ENCODE measurements at regions not wholly inside any gene's neighbourhood (a gene's known extent, or its start where the extent isn't known, plus 50 kb on each side); places are given as distances from the start of the nearest gene placed in this dataset.
"Not testable (repeated sequence)": the region's sequence is repeated elsewhere in the genome, so short reads cannot be mapped to it uniquely, and the experiment has no call there.

DNA sequence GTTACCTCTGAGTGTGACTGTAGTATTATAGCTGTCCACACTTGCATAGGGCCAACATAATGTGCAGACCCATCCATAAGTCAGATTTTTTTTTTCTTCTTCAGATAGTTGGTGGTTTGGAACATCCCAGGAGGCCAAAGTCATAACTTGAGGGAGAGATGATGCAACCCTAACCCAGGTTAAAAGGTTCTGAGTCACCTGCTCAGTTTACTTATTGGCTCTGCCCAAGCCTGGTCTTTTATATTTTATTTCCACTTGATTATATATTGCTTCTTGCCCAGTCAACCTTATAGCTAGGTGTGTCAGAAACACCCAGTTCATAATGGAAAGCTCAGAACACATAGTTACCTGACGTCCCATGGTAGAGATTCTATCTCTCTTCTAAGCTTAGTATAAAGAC, 113.1 kb upstream of the PCSK1 start:
- no peak for TF ChIP-seq POLR2AphosphoS5 (IDR thresholded peaks at IDR 0.05)
- TF ChIP-seq, protein P1, sequence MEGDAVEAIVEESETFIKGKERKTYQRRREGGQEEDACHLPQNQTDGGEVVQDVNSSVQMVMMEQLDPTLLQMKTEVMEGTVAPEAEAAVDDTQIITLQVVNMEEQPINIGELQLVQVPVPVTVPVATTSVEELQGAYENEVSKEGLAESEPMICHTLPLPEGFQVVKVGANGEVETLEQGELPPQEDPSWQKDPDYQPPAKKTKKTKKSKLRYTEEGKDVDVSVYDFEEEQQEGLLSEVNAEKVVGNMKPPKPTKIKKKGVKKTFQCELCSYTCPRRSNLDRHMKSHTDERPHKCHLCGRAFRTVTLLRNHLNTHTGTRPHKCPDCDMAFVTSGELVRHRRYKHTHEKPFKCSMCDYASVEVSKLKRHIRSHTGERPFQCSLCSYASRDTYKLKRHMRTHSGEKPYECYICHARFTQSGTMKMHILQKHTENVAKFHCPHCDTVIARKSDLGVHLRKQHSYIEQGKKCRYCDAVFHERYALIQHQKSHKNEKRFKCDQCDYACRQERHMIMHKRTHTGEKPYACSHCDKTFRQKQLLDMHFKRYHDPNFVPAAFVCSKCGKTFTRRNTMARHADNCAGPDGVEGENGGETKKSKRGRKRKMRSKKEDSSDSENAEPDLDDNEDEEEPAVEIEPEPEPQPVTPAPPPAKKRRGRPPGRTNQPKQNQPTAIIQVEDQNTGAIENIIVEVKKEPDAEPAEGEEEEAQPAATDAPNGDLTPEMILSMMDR (IDR thresholded peaks at IDR 0.05) = no peak
- no peak for TF ChIP-seq EP300 (IDR thresholded peaks at IDR 0.05)
- TF ChIP-seq POLR2A (IDR thresholded peaks at IDR 0.05) = no peak
- no peaks in the 10 kb centered on the region for H3K27me3 ChIP-seq
- no peak for DNase-seq
- no peaks in the 10 kb centered on the region for H3K36me3 ChIP-seq
- H3K9me3 ChIP-seq = no peaks in the 10 kb centered on the region
- H3K4me1 ChIP-seq = no peaks in the 10 kb centered on the region
- intact Hi-C loops (cut with DNase I) = no loop called here
- no peak overlapping the region for H3K27ac ChIP-seq
- WGBS, 2 donors = 58 to 60% methylated on average over 1 of the region's 1 CpG
- no peak overlapping the region for H3K4me3 ChIP-seq

DNA sequence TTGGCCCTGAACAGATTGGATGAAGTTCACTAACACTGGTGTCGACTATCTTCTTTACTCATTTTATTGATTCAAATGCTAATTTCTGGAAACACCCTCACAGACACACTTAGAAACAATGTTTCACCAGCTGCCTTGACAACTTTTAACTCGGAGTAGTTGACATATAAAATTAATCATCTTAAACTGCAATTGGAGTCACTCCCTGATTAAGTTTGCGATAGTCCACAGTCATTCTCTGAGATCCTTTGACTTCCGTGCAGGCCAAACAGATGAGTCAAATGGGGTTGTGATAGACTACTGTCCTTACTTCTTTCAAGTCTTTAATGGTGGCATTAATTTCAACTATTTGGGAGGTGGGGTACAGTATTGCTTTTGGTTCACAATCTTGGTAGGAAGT, 114.4 kb upstream of the PCSK1 start:
- Histone ChIP-seq H3K4me1 (no peaks in the 10 kb centered on the region), H3K4me3 (no peak overlapping the region), H3K27me3 (no peaks in the 10 kb centered on the region), H3K36me3 (no peaks in the 10 kb centered on the region), H3K9me3 (no peaks in the 10 kb centered on the region), H3K27ac (no peak overlapping the region)
- WGBS, 2 donors = 82 to 88% methylated on average over 4 of the region's 4 CpGs
- DNase-seq = no peak
- TF ChIP-seq EP300 (IDR thresholded peaks at IDR 0.05) = no peak
- TF ChIP-seq POLR2AphosphoS5 (IDR thresholded peaks at IDR 0.05) = no peak
- no peak for TF ChIP-seq POLR2A (IDR thresholded peaks at IDR 0.05)
- TF ChIP-seq, protein P1 (IDR thresholded peaks at IDR 0.05) = no peak
- intact Hi-C loops (cut with DNase I) = no loop called here

DNA sequence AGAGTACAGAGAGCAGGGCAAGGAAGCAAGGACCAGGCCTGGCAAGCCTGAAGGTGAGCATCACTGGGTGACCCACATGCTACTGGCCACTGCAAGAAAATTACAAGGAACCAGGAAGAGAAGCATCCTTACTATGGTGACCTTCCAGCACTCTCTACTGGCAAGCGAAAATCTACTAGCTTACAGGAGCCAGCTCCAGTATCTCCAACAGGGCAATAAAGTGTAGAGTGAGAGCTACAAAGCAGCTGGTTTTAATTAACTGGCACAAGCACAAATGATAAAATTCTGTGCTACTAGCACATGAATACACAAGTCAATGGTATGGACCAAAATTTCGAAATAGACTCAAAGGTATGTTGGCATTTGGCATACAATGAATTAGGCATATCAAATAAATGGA, 113.3 kb upstream of the CAST start:
- Histone ChIP-seq H3K9me3 (no peaks in the 10 kb centered on the region), H3K4me1 (no peaks in the 10 kb centered on the region), H3K27me3 (no peaks in the 10 kb centered on the region), H3K36me3 (no peaks in the 10 kb centered on the region), H3K4me3 (no peak overlapping the region), H3K27ac (no peak overlapping the region)
- TF ChIP-seq, protein P1 (IDR thresholded peaks at IDR 0.05) = no peak
- no peak for TF ChIP-seq POLR2A (IDR thresholded peaks at IDR 0.05)
- no peak for TF ChIP-seq EP300 (IDR thresholded peaks at IDR 0.05)
- no peak for TF ChIP-seq POLR2AphosphoS5 (IDR thresholded peaks at IDR 0.05)
- no peak for DNase-seq
- 45 to 56% methylated on average over 2 of the region's 2 CpGs for WGBS, 2 donors
- intact Hi-C loops (cut with DNase I) = no loop called here

DNA sequence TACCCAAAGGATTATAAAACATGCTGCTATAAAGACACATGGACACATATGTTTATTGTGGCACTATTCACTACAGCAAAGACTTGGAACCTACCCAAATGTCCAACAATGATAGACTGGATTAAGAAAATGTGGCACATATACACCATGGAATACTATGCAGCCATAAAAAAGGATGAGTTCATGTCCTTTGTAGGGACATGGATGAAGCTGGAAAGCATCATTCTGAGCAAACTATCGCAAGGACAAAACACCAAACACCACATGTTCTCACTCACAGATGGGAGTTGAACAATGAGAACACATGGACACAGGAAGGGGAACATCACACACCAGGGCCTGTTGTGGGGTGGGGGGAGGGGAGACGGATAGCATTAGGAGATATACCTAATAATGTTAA, 101.3 kb upstream of the CAST start:
- H3K9me3 ChIP-seq; H3K27ac ChIP-seq; DNase-seq; H3K27me3 ChIP-seq; intact Hi-C loops (cut with DNase I); H3K4me1 ChIP-seq; H3K36me3 ChIP-seq; H3K4me3 ChIP-seq: not testable (repeated sequence)
- WGBS, 2 donors = 91 to 94% methylated on average over 2 of the region's 2 CpGs

DNA sequence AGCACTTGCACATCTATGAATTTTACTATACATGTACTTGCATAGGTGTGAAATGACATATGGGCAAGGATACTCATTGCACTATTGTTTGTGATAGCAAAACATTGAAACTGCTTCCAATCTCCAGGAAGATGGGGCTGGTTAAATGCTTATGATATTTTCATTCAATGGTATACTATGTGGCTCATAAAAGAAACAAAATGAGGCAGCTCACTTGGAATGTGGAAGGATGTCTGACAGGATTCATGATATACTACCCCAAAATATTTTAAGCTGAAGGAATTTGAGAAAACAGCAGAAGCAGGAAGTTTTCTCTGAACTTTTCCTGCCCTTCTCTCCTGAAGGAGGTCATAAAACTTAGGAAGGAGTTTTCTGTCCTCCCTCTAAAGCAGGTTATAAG, 99.6 kb upstream of the CAST start:
- H3K9me3 ChIP-seq = no peaks in the 10 kb centered on the region
- no peak for DNase-seq
- no peak overlapping the region for H3K4me3 ChIP-seq
- H3K27me3 ChIP-seq = no peaks in the 10 kb centered on the region
- TF ChIP-seq EP300 (IDR thresholded peaks at IDR 0.05) = no peak
- no peak for TF ChIP-seq POLR2AphosphoS5 (IDR thresholded peaks at IDR 0.05)
- TF ChIP-seq, protein P1 (IDR thresholded peaks at IDR 0.05) = no peak
- no peak for TF ChIP-seq POLR2A (IDR thresholded peaks at IDR 0.05)
- H3K27ac ChIP-seq = no peak overlapping the region
- H3K4me1 ChIP-seq = peaks cover 0 to 4% (median 0%) of the 10 kb centered on the region in 4 donors
- H3K36me3 ChIP-seq = no peaks in the 10 kb centered on the region
- intact Hi-C loops (cut with DNase I) = no loop called here
